Prostate gland (tissue), 2 donors: ENCODE measurements at regions not wholly inside any gene's neighbourhood (a gene's known extent, or its start where the extent isn't known, plus 50 kb on each side); places are given as distances from the start of the nearest gene placed in this dataset.

Source experiments
- DNase-seq: peaks from one replicate; pipeline ENCODE4 v3.0.0-alpha.2; 2019; ENCODE audit warnings: low spot score
- H3K27ac ChIP-seq, 2 donors: fragments of 200-600 bp; sonication (generic); 2 replicates each; pipeline ENCODE4 v1.5.1; 2017 to 2019
- H3K27me3 ChIP-seq: fragments of 200-600 bp; sonication (generic); replicated peaks from 2 replicates; pipeline ENCODE4 v1.5.1; 2019; ENCODE audit not compliant: insufficient read depth
- H3K36me3 ChIP-seq, 2 donors: fragments of 200-600 bp; sonication (generic); 1 replicate in 1 of 2; 2 replicates in 1 of 2; pipeline versions ENCODE4 v1.5.1 to v1.8.1; 2017 to 2019
- H3K4me1 ChIP-seq: fragments of 200-600 bp; sonication (generic); replicated peaks from 2 replicates; pipeline ENCODE4 v1.5.1; 2019
- H3K4me3 ChIP-seq, 2 donors: fragments of 200-600 bp; sonication (generic); 2 replicates each; pipeline ENCODE4 v1.5.1; 2017 to 2019
- H3K9me3 ChIP-seq: fragments of 200-600 bp; sonication (generic); 2 replicates; pipeline ENCODE4 v1.5.1; 2017
- POLR2A ChIP-seq: fragments of 450-650 bp; IDR thresholded peaks from one replicate; pipeline ENCODE4 v1.6.1; 2016; ENCODE audit warnings: antibody characterized with exemption, mild to moderate bottlenecking
- POLR2AphosphoS5 ChIP-seq: sonication (generic); formaldehyde crosslinking; IDR thresholded peaks from one replicate; pipeline ENCODE4 v1.6.1; 2017; ENCODE audit warnings: antibody characterized with exemption
- WGBS: methylation state at CpG from one replicate; pipeline ENCODE4 v1.1.5; 2018; 5-methylcytosine and 5-hydroxymethylcytosine counted together
- intact Hi-C: fragments of 100-400 bp; cut with DNase I; formaldehyde crosslinking; loops from one replicate; pipeline ENCODE4 v1.14.2; 2022
- TF ChIP-seq, protein P1 (sequence below), 4 experiments: fragments of 200-600 bp in 2 of 4; fragments of 450-650 bp in 2 of 4; sonication (generic) in 2 of 4; IDR thresholded peaks; 1 replicate in 3 of 4; 2 replicates in 1 of 4; pipeline ENCODE4 v1.5.1; 2016 to 2019; ENCODE audit warnings: antibody characterized with exemption in 4 of 4, mild to moderate bottlenecking in 2 of 4, moderate library complexity in 2 of 4

GRCh38 chr6:19587238-19587942 is 249.8 kb upstream of the ID4 start:
- H3K36me3 ChIP-seq: no peaks in the 10 kb centered on the region

DNA sequence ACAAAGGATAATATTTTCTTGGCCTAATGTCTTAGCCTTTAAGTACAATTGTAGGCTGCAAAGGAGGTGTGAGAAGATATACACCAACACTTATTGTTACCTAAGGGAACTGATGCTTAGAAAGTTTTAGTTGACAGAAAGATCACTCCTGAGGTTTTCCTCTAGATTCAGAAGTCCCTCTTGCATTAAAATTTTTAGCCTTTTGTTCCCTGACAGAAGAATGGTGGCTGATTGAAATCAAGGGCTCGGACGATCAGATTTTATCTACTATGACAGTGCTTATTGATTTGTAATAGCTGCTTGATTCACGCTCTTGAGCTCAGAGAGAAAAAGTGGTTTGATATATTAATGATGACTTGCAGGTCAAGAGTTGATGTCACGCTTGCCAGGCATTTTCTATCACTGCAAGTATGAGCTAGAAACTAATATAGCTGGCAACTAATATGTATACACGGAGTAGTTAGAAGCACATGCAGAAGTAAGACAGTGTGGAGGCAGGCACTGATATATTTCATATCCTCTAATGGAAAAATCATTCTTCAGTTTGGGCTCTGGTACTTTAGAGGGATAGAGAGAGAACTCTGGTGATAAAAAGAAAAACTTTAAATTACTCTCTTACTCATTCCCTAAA is 246.6 kb upstream of the ID4 start:
- Histone ChIP-seq H3K9me3 (no peaks in the 10 kb centered on the region), H3K27ac (no peak overlapping the region), H3K27me3 (no peaks in the 10 kb centered on the region), H3K36me3 (no peaks in the 10 kb centered on the region), H3K4me3 (no peak overlapping the region), H3K4me1 (no peaks in the 10 kb centered on the region)
- intact Hi-C loops: no loop called here
- no peak for DNase-seq
- TF ChIP-seq POLR2AphosphoS5 (no peak), POLR2A (no peak)
- TF ChIP-seq, protein P1, sequence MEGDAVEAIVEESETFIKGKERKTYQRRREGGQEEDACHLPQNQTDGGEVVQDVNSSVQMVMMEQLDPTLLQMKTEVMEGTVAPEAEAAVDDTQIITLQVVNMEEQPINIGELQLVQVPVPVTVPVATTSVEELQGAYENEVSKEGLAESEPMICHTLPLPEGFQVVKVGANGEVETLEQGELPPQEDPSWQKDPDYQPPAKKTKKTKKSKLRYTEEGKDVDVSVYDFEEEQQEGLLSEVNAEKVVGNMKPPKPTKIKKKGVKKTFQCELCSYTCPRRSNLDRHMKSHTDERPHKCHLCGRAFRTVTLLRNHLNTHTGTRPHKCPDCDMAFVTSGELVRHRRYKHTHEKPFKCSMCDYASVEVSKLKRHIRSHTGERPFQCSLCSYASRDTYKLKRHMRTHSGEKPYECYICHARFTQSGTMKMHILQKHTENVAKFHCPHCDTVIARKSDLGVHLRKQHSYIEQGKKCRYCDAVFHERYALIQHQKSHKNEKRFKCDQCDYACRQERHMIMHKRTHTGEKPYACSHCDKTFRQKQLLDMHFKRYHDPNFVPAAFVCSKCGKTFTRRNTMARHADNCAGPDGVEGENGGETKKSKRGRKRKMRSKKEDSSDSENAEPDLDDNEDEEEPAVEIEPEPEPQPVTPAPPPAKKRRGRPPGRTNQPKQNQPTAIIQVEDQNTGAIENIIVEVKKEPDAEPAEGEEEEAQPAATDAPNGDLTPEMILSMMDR (IDR thresholded peaks at IDR 0.05): no peak
- WGBS: 73% methylated on average over 5 of the region's 5 CpGs

More at GRCh38 chr6:19587238-19587942, 249.8 kb upstream of the ID4 start:
- no peaks in the 10 kb centered on the region for H3K4me1 ChIP-seq
- no peaks in the 10 kb centered on the region for H3K9me3 ChIP-seq
- 86% methylated on average over 4 of the region's 4 CpGs for WGBS
- no peak overlapping the region for H3K4me3 ChIP-seq
- H3K27ac ChIP-seq: no peak overlapping the region
- no peak for DNase-seq
- no peak for TF ChIP-seq POLR2AphosphoS5
- TF ChIP-seq, protein P1 (IDR thresholded peaks at IDR 0.05): no peak
- no peak for TF ChIP-seq POLR2A
- intact Hi-C loops: no loop called here
- no peaks in the 10 kb centered on the region for H3K27me3 ChIP-seq

GRCh38 chr6:19597809-19598320 is 239.3 kb upstream of the ID4 start:
- WGBS: 83% methylated on average over 5 of the region's 5 CpGs
- DNase-seq: no peak
- intact Hi-C loops: no loop called here
- TF ChIP-seq POLR2AphosphoS5: no peak
- TF ChIP-seq, protein P1 (IDR thresholded peaks at IDR 0.05): no peak
- TF ChIP-seq POLR2A: no peak
- Histone ChIP-seq H3K27me3 (no peaks in the 10 kb centered on the region), H3K27ac (no peak overlapping the region), H3K4me1 (no peaks in the 10 kb centered on the region), H3K36me3 (no peaks in the 10 kb centered on the region), H3K4me3 (no peak overlapping the region), H3K9me3 (no peaks in the 10 kb centered on the region)

GRCh38 chr6:19599796-19600464 is 237.2 kb upstream of the ID4 start:
- Histone ChIP-seq H3K27ac (no peak overlapping the region), H3K4me1 (no peaks in the 10 kb centered on the region)
- DNase-seq: no peak

More at GRCh38 chr6:19599796-19600464, 237.2 kb upstream of the ID4 start:
- WGBS: 60% methylated on average over 5 of the region's 5 CpGs
- Histone ChIP-seq H3K4me3 (no peak overlapping the region), H3K36me3 (no peaks in the 10 kb centered on the region), H3K9me3 (no peaks in the 10 kb centered on the region), H3K27me3 (no peaks in the 10 kb centered on the region)
- intact Hi-C loops: loop anchor here (10.0 kb wide), 1 partner anchor 205 kb away; no protein-coding TSS in a partner anchor
- TF ChIP-seq POLR2A (no peak), POLR2AphosphoS5 (no peak)
- TF ChIP-seq, protein P1 (IDR thresholded peaks at IDR 0.05): no peak
